Neural crest cell (in vitro differentiated cells): ENCODE measurements at regions not wholly inside any gene's neighbourhood (a gene's known extent, or its start where the extent isn't known, plus 50 kb on each side); places are given as distances from the start of the nearest gene placed in this dataset.

ENCODE experiments used
- DNase-seq: peaks from one replicate; pipeline ENCODE4 v3.0.0; 2021; ENCODE audit warnings: low read depth, mixed read lengths, low spot score
- H3K27ac Mint-ChIP-seq: one replicate; pipeline ENCODE4 v1.8.0; 2021; ENCODE audit warnings: mild to moderate bottlenecking, mixed read lengths; ENCODE audit not compliant: unreplicated experiment
- H3K27me3 Mint-ChIP-seq: 2 replicates; pipeline ENCODE4 v1.8.0; 2021; ENCODE audit warnings: low read depth, mild to moderate bottlenecking, mixed read lengths
- H3K36me3 Mint-ChIP-seq: 2 replicates; pipeline ENCODE4 v1.8.0; 2021; ENCODE audit warnings: low read depth, mild to moderate bottlenecking, mixed read lengths
- H3K4me1 Mint-ChIP-seq: 2 replicates; pipeline ENCODE4 v1.8.0; 2021; ENCODE audit warnings: mixed read lengths
- H3K4me3 Mint-ChIP-seq: one replicate; pipeline ENCODE4 v1.8.0; 2021; ENCODE audit warnings: mild to moderate bottlenecking, mixed read lengths
- H3K9me3 Mint-ChIP-seq: 2 replicates; pipeline ENCODE4 v1.8.0; 2021; ENCODE audit warnings: mixed read lengths
- TF ChIP-seq, protein P1 (sequence below): fragments of 200-600 bp; sonication (generic); conservative IDR thresholded peaks from 2 replicates; pipeline ENCODE4 v1.5.0; 2021; ENCODE audit warnings: antibody characterized with exemption, mild to moderate bottlenecking

DNA sequence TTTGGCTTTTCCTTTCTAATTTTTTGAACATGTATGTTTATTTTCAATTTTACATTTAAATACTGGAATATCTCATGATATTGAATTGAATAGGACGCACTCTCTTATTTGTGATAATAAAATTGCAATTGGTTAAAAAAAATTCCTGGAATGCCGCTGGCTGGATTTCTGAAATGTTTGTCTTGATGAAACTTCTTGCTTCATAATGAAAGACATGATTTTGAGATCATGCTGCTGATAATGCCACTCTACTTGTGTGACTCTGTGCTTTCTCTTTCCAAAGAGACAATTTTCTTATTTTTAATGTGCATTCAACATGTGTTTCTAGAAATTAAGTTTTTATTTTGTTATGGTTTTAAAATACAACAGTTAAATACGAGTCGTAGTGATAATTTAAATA, 465.7 kb upstream of the FAR2 start:
- H3K27ac Mint-ChIP-seq, result no peak overlapping the region
- no peak for DNase-seq
- H3K4me3 Mint-ChIP-seq, result no peak overlapping the region

GRCh38 chr12:28689398-28690175, 459.5 kb upstream of the FAR2 start:
- DNase-seq, result no peak
- H3K27ac Mint-ChIP-seq, result no peak overlapping the region
- H3K27me3 Mint-ChIP-seq, result no peaks in the 10 kb centered on the region
- TF ChIP-seq, protein P1, sequence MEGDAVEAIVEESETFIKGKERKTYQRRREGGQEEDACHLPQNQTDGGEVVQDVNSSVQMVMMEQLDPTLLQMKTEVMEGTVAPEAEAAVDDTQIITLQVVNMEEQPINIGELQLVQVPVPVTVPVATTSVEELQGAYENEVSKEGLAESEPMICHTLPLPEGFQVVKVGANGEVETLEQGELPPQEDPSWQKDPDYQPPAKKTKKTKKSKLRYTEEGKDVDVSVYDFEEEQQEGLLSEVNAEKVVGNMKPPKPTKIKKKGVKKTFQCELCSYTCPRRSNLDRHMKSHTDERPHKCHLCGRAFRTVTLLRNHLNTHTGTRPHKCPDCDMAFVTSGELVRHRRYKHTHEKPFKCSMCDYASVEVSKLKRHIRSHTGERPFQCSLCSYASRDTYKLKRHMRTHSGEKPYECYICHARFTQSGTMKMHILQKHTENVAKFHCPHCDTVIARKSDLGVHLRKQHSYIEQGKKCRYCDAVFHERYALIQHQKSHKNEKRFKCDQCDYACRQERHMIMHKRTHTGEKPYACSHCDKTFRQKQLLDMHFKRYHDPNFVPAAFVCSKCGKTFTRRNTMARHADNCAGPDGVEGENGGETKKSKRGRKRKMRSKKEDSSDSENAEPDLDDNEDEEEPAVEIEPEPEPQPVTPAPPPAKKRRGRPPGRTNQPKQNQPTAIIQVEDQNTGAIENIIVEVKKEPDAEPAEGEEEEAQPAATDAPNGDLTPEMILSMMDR, result no peak
- H3K9me3 Mint-ChIP-seq, result peaks cover 3% of the 10 kb centered on the region
- peaks cover 3% of the 10 kb centered on the region for H3K4me1 Mint-ChIP-seq
- H3K4me3 Mint-ChIP-seq, result no peak overlapping the region
- no peaks in the 10 kb centered on the region for H3K36me3 Mint-ChIP-seq

More for the DNA sequence above, 465.7 kb upstream of the FAR2 start:
- no peaks in the 10 kb centered on the region for H3K36me3 Mint-ChIP-seq
- TF ChIP-seq, protein P1, result no peak
- peaks cover 3% of the 10 kb centered on the region for H3K9me3 Mint-ChIP-seq
- no peaks in the 10 kb centered on the region for H3K27me3 Mint-ChIP-seq
- H3K4me1 Mint-ChIP-seq, result no peaks in the 10 kb centered on the region

DNA sequence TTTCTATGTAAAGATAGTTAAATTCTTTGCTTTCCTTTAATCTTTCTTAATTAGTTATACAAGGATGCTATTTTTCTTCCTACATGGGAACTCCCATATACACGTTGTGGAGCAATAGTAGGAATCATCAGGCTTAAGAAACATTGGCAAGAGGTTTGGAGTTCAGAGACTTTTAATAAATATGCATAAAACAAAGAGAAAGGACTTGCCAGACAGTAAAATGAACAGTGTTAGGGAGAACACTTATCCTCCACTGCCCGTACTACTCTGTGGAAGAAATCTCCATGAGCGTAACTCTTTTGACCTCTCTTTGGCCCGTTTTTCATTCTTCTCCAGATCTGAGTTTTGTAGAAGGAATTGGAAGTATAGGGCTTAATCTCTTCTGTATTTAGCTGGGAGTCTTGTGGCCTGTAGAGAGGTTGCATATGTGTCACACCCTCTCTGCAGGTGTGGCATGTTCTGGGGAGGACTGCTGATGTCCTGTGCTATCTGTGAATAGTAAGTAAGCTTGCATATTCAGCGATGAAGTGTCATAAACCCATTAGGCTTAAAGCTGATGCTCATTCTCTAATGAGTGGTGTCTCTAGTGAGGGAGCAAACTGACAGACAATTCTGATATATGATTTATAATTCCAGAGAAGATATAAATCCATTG, 455.4 kb upstream of the FAR2 start:
- TF ChIP-seq, protein P1, result no peak

DNA sequence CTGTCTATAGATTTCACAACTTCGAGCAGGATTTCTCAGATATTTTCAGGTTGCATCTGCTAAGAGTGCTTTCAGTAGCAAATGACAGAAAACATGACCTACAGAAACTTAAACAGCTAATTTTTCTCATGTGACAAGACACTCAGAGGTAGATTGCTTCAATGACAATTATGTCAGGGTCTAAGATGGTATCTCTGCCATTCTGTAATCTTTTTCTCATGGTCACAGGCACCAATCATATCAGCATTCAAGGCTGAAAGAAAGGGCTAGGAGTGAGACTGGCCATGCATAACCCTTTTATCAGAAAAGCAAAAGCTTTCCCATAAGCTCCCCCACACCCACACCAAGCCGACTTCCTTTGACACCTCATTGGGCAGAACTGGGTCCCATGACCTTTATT, 450.5 kb upstream of the FAR2 start:
- no peaks in the 10 kb centered on the region for H3K27me3 Mint-ChIP-seq
- no peak overlapping the region for H3K27ac Mint-ChIP-seq
- no peaks in the 10 kb centered on the region for H3K36me3 Mint-ChIP-seq
- TF ChIP-seq, protein P1, result no peak
- no peaks in the 10 kb centered on the region for H3K4me1 Mint-ChIP-seq
- H3K4me3 Mint-ChIP-seq, result no peak overlapping the region
- DNase-seq, result no peak
- no peaks in the 10 kb centered on the region for H3K9me3 Mint-ChIP-seq

More for the DNA sequence above, 455.4 kb upstream of the FAR2 start:
- H3K36me3 Mint-ChIP-seq, result no peaks in the 10 kb centered on the region
- H3K27me3 Mint-ChIP-seq, result no peaks in the 10 kb centered on the region
- peaks cover 3% of the 10 kb centered on the region for H3K4me1 Mint-ChIP-seq
- DNase-seq, result no peak
- H3K4me3 Mint-ChIP-seq, result no peak overlapping the region
- no peaks in the 10 kb centered on the region for H3K9me3 Mint-ChIP-seq
- no peak overlapping the region for H3K27ac Mint-ChIP-seq

- TF ChIP-seq, protein P1, result no peak
- Mint-ChIP-seq H3K27me3 (no peaks in the 10 kb centered on the region), H3K4me1 (no peaks in the 10 kb centered on the region), H3K9me3 (no peaks in the 10 kb centered on the region), H3K4me3 (no peak overlapping the region), H3K36me3 (no peaks in the 10 kb centered on the region), H3K27ac (no peak overlapping the region)
- DNase-seq, result no peak
Measured at GRCh38 chr12:28699029-28699428, 450.0 kb upstream of the FAR2 start.
